ENCODE measurements at regions not wholly inside any gene's neighbourhood (a gene's known extent, or its start where the extent isn't known, plus 50 kb on each side); places are given as distances from the start of the nearest gene placed in this dataset.

DNA sequence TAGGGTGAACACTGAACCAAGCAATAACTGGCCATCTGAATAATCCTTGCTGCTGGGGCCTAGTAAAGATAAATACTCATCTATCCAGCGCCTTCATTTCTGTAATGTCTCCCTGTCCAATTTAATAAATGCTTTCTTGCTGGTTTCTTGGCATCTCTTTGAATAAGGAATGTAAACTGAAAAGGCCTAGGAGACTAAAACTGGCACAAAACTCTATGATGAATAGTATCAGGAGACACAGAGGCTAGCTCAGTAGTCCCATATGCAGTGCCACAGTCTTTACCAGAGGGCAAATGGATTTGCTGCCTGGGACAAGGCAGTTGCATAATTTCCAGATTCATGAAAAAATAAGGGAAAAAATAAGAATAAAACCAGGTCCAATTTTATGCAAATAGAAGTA lies 324.4 kb downstream of the CENPW start:
- no peaks in the 10 kb centered on the region for H3K27me3 ChIP-seq (ENCODE audit: insufficient read depth, low read depth)
- H3K27ac ChIP-seq = no peak overlapping the region
- no peaks in the 10 kb centered on the region for H3K9me3 ChIP-seq (ENCODE audit: insufficient read depth, low read depth)
- H2AFZ ChIP-seq = no peak overlapping the region
- DNase-seq = no peak
- ChIA-PET POLR2A (ENCODE audit: unreplicated experiment) (no interaction called here), CTCF (no interaction called here)
- H3K4me3 ChIP-seq = no peak overlapping the region
- intact Hi-C loops (cut with micrococcal nuclease; ENCODE audit: unreplicated experiment) = no loop called here
- no peak for TF ChIP-seq EZH2 (IDR thresholded peaks at IDR 0.05; ENCODE audit: low read depth)
- TF ChIP-seq, protein P1, sequence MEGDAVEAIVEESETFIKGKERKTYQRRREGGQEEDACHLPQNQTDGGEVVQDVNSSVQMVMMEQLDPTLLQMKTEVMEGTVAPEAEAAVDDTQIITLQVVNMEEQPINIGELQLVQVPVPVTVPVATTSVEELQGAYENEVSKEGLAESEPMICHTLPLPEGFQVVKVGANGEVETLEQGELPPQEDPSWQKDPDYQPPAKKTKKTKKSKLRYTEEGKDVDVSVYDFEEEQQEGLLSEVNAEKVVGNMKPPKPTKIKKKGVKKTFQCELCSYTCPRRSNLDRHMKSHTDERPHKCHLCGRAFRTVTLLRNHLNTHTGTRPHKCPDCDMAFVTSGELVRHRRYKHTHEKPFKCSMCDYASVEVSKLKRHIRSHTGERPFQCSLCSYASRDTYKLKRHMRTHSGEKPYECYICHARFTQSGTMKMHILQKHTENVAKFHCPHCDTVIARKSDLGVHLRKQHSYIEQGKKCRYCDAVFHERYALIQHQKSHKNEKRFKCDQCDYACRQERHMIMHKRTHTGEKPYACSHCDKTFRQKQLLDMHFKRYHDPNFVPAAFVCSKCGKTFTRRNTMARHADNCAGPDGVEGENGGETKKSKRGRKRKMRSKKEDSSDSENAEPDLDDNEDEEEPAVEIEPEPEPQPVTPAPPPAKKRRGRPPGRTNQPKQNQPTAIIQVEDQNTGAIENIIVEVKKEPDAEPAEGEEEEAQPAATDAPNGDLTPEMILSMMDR (conservative IDR thresholded peaks at IDR 0.05) = no peak
- no peaks in the 10 kb centered on the region for H3F3A ChIP-seq (ENCODE audit: insufficient read depth, low read depth)
- peaks cover 3% of the 10 kb centered on the region; the same call in 1 of the 2 replicates for H3K9me2 ChIP-seq (ENCODE audit: insufficient read depth)
- no peak overlapping the region for H3K4me2 ChIP-seq
- no peaks in the 10 kb centered on the region for H3K79me2 ChIP-seq (ENCODE audit: low read depth)
- no peaks in the 10 kb centered on the region for H3K36me3 ChIP-seq (ENCODE audit: low read depth)
- no TSS peak for BruUV-seq (replicated peaks)
- H4K20me1 ChIP-seq (ENCODE audit: insufficient read depth) = no peaks in the 10 kb centered on the region
- H3K4me1 ChIP-seq (replicated peaks; ENCODE audit: insufficient read depth) = no peaks in the 10 kb centered on the region

DNA sequence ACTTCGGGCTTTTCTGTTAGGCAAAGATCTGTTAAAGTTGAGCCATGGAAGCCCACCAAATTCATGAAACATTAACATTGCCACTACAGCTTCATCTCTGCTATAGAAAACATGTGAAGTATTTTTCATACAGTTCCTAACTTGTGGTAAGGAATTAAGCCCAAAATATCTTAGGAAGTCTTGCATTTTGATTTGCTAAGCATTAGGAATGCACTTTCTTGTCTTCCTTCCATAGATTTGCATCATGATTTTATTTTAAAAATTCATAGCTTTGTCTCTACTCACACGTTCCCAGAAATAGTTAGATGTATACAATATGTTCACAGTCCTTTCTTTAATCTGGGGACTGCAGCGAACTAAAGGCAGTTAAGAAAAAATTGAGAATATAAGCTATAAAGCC lies 325.6 kb downstream of the CENPW start:
- Histone ChIP-seq H3K27ac (no peak overlapping the region), H2AFZ (peak overlapping the region; percentile 44; the same call in 1 of the 2 replicates), H3K36me3 (ENCODE audit: low read depth) (no peaks in the 10 kb centered on the region), H3K4me3 (no peak overlapping the region), H3K4me2 (no peak overlapping the region), H3K9me2 (ENCODE audit: insufficient read depth) (peaks cover 3% of the 10 kb centered on the region; the same call in 1 of the 2 replicates), H3K79me2 (ENCODE audit: low read depth) (no peaks in the 10 kb centered on the region), H3K27me3 (ENCODE audit: insufficient read depth, low read depth) (no peaks in the 10 kb centered on the region), H3F3A (ENCODE audit: insufficient read depth, low read depth) (no peaks in the 10 kb centered on the region), H4K20me1 (ENCODE audit: insufficient read depth) (no peaks in the 10 kb centered on the region; the same call in 1 of the 2 replicates), H3K9me3 (ENCODE audit: insufficient read depth, low read depth) (no peaks in the 10 kb centered on the region), H3K4me1 (replicated peaks; ENCODE audit: insufficient read depth) (no peaks in the 10 kb centered on the region)
- ChIA-PET CTCF (no interaction called here), POLR2A (ENCODE audit: unreplicated experiment) (no interaction called here)
- no TSS peak for BruUV-seq (replicated peaks)
- DNase-seq = no peak
- intact Hi-C loops (cut with micrococcal nuclease; ENCODE audit: unreplicated experiment) = no loop called here
- TF ChIP-seq, protein P1 (conservative IDR thresholded peaks at IDR 0.05) = no peak

DNA sequence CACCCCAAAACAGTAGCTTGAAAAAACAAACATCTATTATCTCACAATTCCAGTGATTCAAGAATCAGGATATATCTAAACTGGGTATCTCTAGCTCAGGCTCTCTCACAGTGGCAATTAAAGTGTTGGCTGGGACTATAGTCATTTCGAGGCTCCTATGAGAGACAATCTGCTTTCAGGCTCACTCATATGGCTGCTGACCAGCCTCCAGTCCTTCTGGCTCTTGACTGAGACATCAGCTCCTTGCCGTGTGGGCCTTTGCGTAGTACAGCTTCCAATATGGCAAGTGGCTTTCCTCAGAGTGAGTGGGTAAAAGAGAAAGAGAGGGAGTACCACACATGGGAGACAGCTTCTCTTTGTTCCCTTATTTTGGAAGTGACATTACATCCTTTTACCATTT lies 327.2 kb downstream of the CENPW start:
- H2AFZ ChIP-seq = no peak overlapping the region
- POLR2A ChIA-PET (ENCODE audit: unreplicated experiment) = no interaction called here
- DNase-seq = no peak
- H3K27me3 ChIP-seq (ENCODE audit: insufficient read depth, low read depth) = no peaks in the 10 kb centered on the region
- no peak overlapping the region for H3K27ac ChIP-seq
- H3K4me1 ChIP-seq (replicated peaks; ENCODE audit: insufficient read depth) = no peaks in the 10 kb centered on the region
- H3K4me2 ChIP-seq = no peak overlapping the region
- CTCF ChIA-PET = no interaction called here
- TF ChIP-seq, protein P1 (conservative IDR thresholded peaks at IDR 0.05) = no peak
- TF ChIP-seq EZH2 (IDR thresholded peaks at IDR 0.05; ENCODE audit: low read depth) = no peak
- no TSS peak for BruUV-seq (replicated peaks)
- no peaks in the 10 kb centered on the region for H3K79me2 ChIP-seq (ENCODE audit: low read depth)
- no peaks in the 10 kb centered on the region for H3F3A ChIP-seq (ENCODE audit: insufficient read depth, low read depth)
- H3K36me3 ChIP-seq (ENCODE audit: low read depth) = no peaks in the 10 kb centered on the region
- no peak overlapping the region for H3K4me3 ChIP-seq
- H3K9me2 ChIP-seq (ENCODE audit: insufficient read depth) = peaks cover 3% of the 10 kb centered on the region; the same call in 1 of the 2 replicates
- no peaks in the 10 kb centered on the region for H3K9me3 ChIP-seq (ENCODE audit: insufficient read depth, low read depth)
- no peaks in the 10 kb centered on the region; the same call in 1 of the 2 replicates for H4K20me1 ChIP-seq (ENCODE audit: insufficient read depth)
- intact Hi-C loops (cut with micrococcal nuclease; ENCODE audit: unreplicated experiment) = no loop called here

All from PC-9 (cell line).